Adipocyte (in vitro differentiated cells): ENCODE measurements at regions not wholly inside any gene's neighbourhood (a gene's known extent, or its start where the extent isn't known, plus 50 kb on each side); places are given as distances from the start of the nearest gene placed in this dataset.

ENCODE experiments used
- DNase-seq: peaks from one replicate; pipeline ENCODE4 v3.0.0-alpha.2; 2015; ENCODE audit warnings: low read depth
- H3K27me3 ChIP-seq: replicated peaks from 2 replicates; pipeline ENCODE4 v1.7.0; 2013; ENCODE audit warnings: mild to moderate bottlenecking, low read length, moderate library complexity; ENCODE audit not compliant: control insufficient read depth, insufficient read depth
- H3K36me3 ChIP-seq: 2 replicates; pipeline ENCODE4 v1.7.0; 2013; ENCODE audit warnings: low read length, mild to moderate bottlenecking, moderate library complexity; ENCODE audit not compliant: control insufficient read depth, insufficient read depth, severe bottlenecking
- H3K4me1 ChIP-seq: 2 replicates; pipeline ENCODE4 v1.7.0; 2013; ENCODE audit warnings: mild to moderate bottlenecking, low read length, moderate library complexity; ENCODE audit not compliant: control insufficient read depth, insufficient read depth
- H3K4me3 ChIP-seq: 2 replicates; pipeline ENCODE4 v1.7.0; 2013; ENCODE audit warnings: mild to moderate bottlenecking, low read length, moderate library complexity
- H3K9ac ChIP-seq: 2 replicates; pipeline ENCODE4 v1.7.0; 2013; ENCODE audit warnings: mild to moderate bottlenecking, low read length, moderate library complexity
- H3K9me3 ChIP-seq: 2 replicates; pipeline ENCODE4 v1.7.0; 2013; ENCODE audit warnings: mild to moderate bottlenecking, low read length, moderate library complexity; ENCODE audit not compliant: control insufficient read depth

DNA sequence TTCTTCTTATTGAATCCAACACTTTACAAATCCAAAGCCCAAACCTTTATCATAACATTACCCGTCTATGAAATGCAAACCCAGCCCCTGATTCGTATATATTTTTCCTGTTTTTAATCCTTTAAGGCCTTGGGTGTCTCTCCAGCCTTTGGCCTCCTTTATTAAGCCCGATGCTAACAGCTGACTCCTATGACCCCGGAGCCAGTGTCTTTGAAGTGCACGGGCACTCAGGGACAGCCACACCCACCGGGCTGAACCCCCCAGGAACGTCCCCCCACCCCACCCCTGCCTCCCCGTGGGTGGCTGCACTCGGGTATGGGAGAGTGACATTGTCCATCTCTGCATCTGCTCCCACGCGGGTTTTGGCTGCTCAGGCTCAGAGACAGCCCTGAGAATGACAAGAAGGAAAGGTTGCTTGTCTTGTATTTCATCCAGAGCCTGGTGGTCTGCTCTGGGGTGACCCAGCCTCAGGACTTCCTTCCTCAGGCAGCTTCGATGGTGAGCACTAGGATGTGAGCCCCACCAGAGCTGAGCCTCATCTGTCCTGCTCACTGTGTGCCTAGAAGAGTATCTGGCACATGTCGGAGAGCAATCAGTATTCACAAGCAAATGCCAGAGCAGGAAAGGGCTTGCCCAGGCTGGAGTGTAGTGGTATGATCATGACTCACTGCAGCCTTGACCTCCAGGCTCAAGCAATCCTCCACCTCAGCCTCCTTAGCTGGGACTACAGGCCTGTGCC lies 210.4 kb downstream of the SKIDA1 start:
- no peaks in the 10 kb centered on the region for H3K9me3 ChIP-seq
- peak overlapping the region; percentile 52 for H3K9ac ChIP-seq
- H3K36me3 ChIP-seq: no peaks in the 10 kb centered on the region
- DNase-seq: peak; percentile 55
- peak overlapping the region; percentile 14 for H3K4me3 ChIP-seq
- H3K27me3 ChIP-seq: no peaks in the 10 kb centered on the region
- peaks cover 22% of the 10 kb centered on the region for H3K4me1 ChIP-seq

- Histone ChIP-seq H3K4me3 (no peak overlapping the region), H3K9ac (peak overlapping the region; percentile 52), H3K36me3 (no peaks in the 10 kb centered on the region), H3K27me3 (no peaks in the 10 kb centered on the region), H3K9me3 (no peaks in the 10 kb centered on the region), H3K4me1 (peaks cover 22% of the 10 kb centered on the region)
- DNase-seq: peak; percentile 15
These were observed 211.3 kb downstream of the SKIDA1 start for GRCh38 chr10:21314111-21314626.

- Histone ChIP-seq H3K9ac (no peak overlapping the region), H3K27me3 (no peaks in the 10 kb centered on the region)
- DNase-seq: no peak
These were observed 211.8 kb downstream of the SKIDA1 start for GRCh38 chr10:21313691-21314090.

DNA sequence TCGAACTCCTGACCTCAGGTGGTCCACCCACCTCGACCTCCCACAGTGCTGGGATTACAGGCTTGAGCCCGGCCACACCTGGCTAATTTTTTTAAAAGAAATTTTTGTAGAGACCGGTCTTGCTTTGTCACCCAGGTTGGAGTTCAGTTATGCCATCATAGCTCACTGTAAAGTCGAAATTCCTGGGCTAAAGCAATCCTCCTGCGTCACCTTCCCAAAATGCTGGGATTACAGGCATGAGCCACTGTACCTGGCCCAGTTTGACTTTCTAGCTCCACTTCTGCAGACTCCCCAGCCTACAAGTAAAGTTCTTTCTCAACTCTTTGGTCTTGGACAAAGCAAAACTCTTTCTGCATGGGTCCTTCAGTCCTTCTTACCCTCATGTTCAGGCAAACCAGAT lies 214.1 kb downstream of the SKIDA1 start:
- Histone ChIP-seq H3K4me3 (no peak overlapping the region), H3K27me3 (no peaks in the 10 kb centered on the region), H3K4me1 (peaks cover 26% of the 10 kb centered on the region), H3K36me3 (no peaks in the 10 kb centered on the region), H3K9me3 (no peaks in the 10 kb centered on the region), H3K9ac (no peak overlapping the region)
- no peak for DNase-seq

More at GRCh38 chr10:21313691-21314090, 211.8 kb downstream of the SKIDA1 start:
- no peaks in the 10 kb centered on the region for H3K9me3 ChIP-seq
- H3K4me3 ChIP-seq: no peak overlapping the region
- H3K4me1 ChIP-seq: peaks cover 22% of the 10 kb centered on the region
- no peaks in the 10 kb centered on the region for H3K36me3 ChIP-seq

GRCh38 chr10:21309427-21309826 lies 216.1 kb downstream of the SKIDA1 start:
- no peak overlapping the region for H3K9ac ChIP-seq
- no peak overlapping the region for H3K4me3 ChIP-seq
- H3K27me3 ChIP-seq: no peaks in the 10 kb centered on the region
- H3K9me3 ChIP-seq: no peaks in the 10 kb centered on the region
- H3K36me3 ChIP-seq: no peaks in the 10 kb centered on the region
- H3K4me1 ChIP-seq: peaks cover 9% of the 10 kb centered on the region
- DNase-seq: no peak

- H3K27me3 ChIP-seq: no peaks in the 10 kb centered on the region
- no peak overlapping the region for H3K9ac ChIP-seq
- peaks cover 9% of the 10 kb centered on the region for H3K4me1 ChIP-seq
- no peak overlapping the region for H3K4me3 ChIP-seq
- H3K9me3 ChIP-seq: no peaks in the 10 kb centered on the region
- no peaks in the 10 kb centered on the region for H3K36me3 ChIP-seq
- no peak for DNase-seq
These were observed 216.5 kb downstream of the SKIDA1 start for GRCh38 chr10:21308946-21309345.

- Histone ChIP-seq H3K36me3 (no peaks in the 10 kb centered on the region), H3K4me1 (peaks cover 10% of the 10 kb centered on the region), H3K9me3 (no peaks in the 10 kb centered on the region), H3K27me3 (no peaks in the 10 kb centered on the region), H3K9ac (no peak overlapping the region), H3K4me3 (no peak overlapping the region)
- no peak for DNase-seq
These were observed 217.5 kb downstream of the SKIDA1 start for GRCh38 chr10:21308018-21308417.

DNA sequence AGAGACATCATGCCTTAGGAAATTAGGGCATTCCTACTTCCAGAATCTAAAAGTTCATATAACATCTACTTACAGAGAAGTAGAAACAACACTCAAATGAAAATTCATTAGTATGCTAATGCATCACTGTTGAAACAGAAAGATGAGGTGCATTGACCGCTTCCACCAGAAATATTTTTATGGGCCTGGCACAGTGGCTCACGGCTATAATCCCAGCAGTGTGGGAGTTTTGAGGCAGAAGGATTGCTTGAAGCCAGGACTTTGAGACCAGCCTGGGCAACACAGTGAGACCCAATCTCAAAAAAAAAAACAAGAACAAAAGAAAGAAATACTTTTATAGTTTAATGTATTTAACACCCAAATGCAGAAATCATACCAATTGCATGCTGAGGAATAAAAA lies 220.9 kb downstream of the SKIDA1 start:
- H3K9ac ChIP-seq: no peak overlapping the region
- peaks cover 10% of the 10 kb centered on the region for H3K4me1 ChIP-seq
- no peaks in the 10 kb centered on the region for H3K27me3 ChIP-seq
- H3K36me3 ChIP-seq: no peaks in the 10 kb centered on the region
- DNase-seq: no peak
- no peak overlapping the region for H3K4me3 ChIP-seq
- H3K9me3 ChIP-seq: no peaks in the 10 kb centered on the region

GRCh38 chr10:21304198-21304597 lies 221.3 kb downstream of the SKIDA1 start:
- H3K9me3 ChIP-seq: no peaks in the 10 kb centered on the region
- no peak overlapping the region for H3K4me3 ChIP-seq
- H3K27me3 ChIP-seq: no peaks in the 10 kb centered on the region
- peaks cover 10% of the 10 kb centered on the region for H3K4me1 ChIP-seq
- H3K9ac ChIP-seq: no peak overlapping the region
- no peak for DNase-seq
- H3K36me3 ChIP-seq: no peaks in the 10 kb centered on the region

GRCh38 chr10:21300551-21300950 lies 224.9 kb downstream of the SKIDA1 start:
- Histone ChIP-seq H3K36me3 (no peaks in the 10 kb centered on the region), H3K27me3 (no peaks in the 10 kb centered on the region), H3K4me1 (peaks cover 13% of the 10 kb centered on the region), H3K9ac (no peak overlapping the region), H3K9me3 (no peaks in the 10 kb centered on the region), H3K4me3 (no peak overlapping the region)
- DNase-seq: no peak

- Histone ChIP-seq H3K4me1 (peaks cover 12% of the 10 kb centered on the region), H3K4me3 (no peak overlapping the region), H3K36me3 (no peaks in the 10 kb centered on the region), H3K9me3 (no peaks in the 10 kb centered on the region), H3K9ac (no peak overlapping the region), H3K27me3 (no peaks in the 10 kb centered on the region)
- no peak for DNase-seq
These were observed 226.2 kb downstream of the SKIDA1 start for GRCh38 chr10:21299330-21299729.

- no peaks in the 10 kb centered on the region for H3K27me3 ChIP-seq
- no peak overlapping the region for H3K4me3 ChIP-seq
- H3K9me3 ChIP-seq: no peaks in the 10 kb centered on the region
- no peak for DNase-seq
- H3K4me1 ChIP-seq: peaks cover 8% of the 10 kb centered on the region
- no peaks in the 10 kb centered on the region for H3K36me3 ChIP-seq
- no peak overlapping the region for H3K9ac ChIP-seq
These were observed 226.8 kb downstream of the SKIDA1 start for GRCh38 chr10:21298701-21299100.
